Sigmoid colon (tissue), 6 donors: ENCODE measurements at regions not wholly inside any gene's neighbourhood (a gene's known extent, or its start where the extent isn't known, plus 50 kb on each side); places are given as distances from the start of the nearest gene placed in this dataset.
"Not testable (repeated sequence)": the region's sequence is repeated elsewhere in the genome, so short reads cannot be mapped to it uniquely, and the experiment has no call there.

ENCODE experiments used
- DNase-seq: peaks from one replicate; pipeline ENCODE4 v3.0.0-alpha.2; 2019
- H3K27ac ChIP-seq, 4 donors: fragments of 200-600 bp; sonication (generic); one replicate each; pipeline ENCODE4 v1.5.1; 2016 to 2019; ENCODE audit warnings: mild to moderate bottlenecking in 1 of 4
- H3K27me3 ChIP-seq, 3 donors: fragments of 200-600 bp; sonication (generic); one replicate each; pipeline ENCODE4 v1.5.1; 2019; ENCODE audit warnings: mild to moderate bottlenecking in 1 of 3
- H3K36me3 ChIP-seq, 4 donors: fragments of 200-600 bp; sonication (generic); one replicate each; pipeline ENCODE4 v1.5.1; 2016 to 2019
- H3K4me1 ChIP-seq, 4 donors: fragments of 200-600 bp; sonication (generic); one replicate each; pipeline ENCODE4 v1.5.1; 2017 to 2019
- H3K4me3 ChIP-seq, 4 donors: fragments of 200-600 bp; sonication (generic); one replicate each; pipeline ENCODE4 v1.5.1; 2017 to 2019; ENCODE audit warnings: mild to moderate bottlenecking in 2 of 4, moderate library complexity in 1 of 4
- H3K9me3 ChIP-seq, 4 donors: fragments of 200-600 bp in 3 of 4; sonication (generic) in 3 of 4; one replicate each; pipeline versions ENCODE4 v1.5.1 to v1.6.1; 2013 to 2019
- CTCF ChIP-seq, 4 experiments: fragments of 450-650 bp in 3 of 4; fragments of 200-600 bp in 1 of 4; IDR thresholded peaks; one replicate each; pipeline ENCODE4 v1.5.1; 2016 to 2019; ENCODE audit warnings: antibody characterized with exemption in 4 of 4, mild to moderate bottlenecking in 3 of 4, moderate library complexity in 2 of 4
- EP300 ChIP-seq, 4 donors: sonication (generic); formaldehyde crosslinking; IDR thresholded peaks; one replicate each; pipeline ENCODE4 v1.6.1; 2017; ENCODE audit warnings: antibody characterized with exemption in 4 of 4
- POLR2A ChIP-seq, 2 donors: fragments of 450-650 bp; IDR thresholded peaks; one replicate each; pipeline ENCODE4 v1.6.1; 2016; ENCODE audit warnings: antibody characterized with exemption in 2 of 2, mild to moderate bottlenecking in 2 of 2, moderate library complexity in 2 of 2
- POLR2AphosphoS5 ChIP-seq, 4 donors: sonication (generic); formaldehyde crosslinking; IDR thresholded peaks; one replicate each; pipeline ENCODE4 v1.6.1; 2017; ENCODE audit warnings: antibody characterized with exemption in 4 of 4
- WGBS, 2 donors: extraction: QIAGEN DNeasy Blood & Tissue Kit; methylation state at CpG; one replicate each; pipeline ENCODE4 v1.1.7; 2013; 5-methylcytosine and 5-hydroxymethylcytosine counted together
- intact Hi-C: fragments of 100-400 bp; cut with DNase I; formaldehyde crosslinking; loops from one replicate; pipeline ENCODE4 v1.15.1; 2023
- donor health status: healthy with polysubstance abuse.
- donor health status: healthy.

GRCh38 chr17:5770441-5771270, 186.3 kb upstream of the NLRP1 start:
- no peaks in the 10 kb centered on the region for H3K9me3 ChIP-seq
- no peaks in the 10 kb centered on the region for H3K4me1 ChIP-seq
- TF ChIP-seq EP300 (IDR thresholded peaks at IDR 0.05): no peak
- no peak for TF ChIP-seq POLR2A (IDR thresholded peaks at IDR 0.05)
- TF ChIP-seq CTCF (IDR thresholded peaks at IDR 0.05): no peak
- TF ChIP-seq POLR2AphosphoS5 (IDR thresholded peaks at IDR 0.05): no peak
- peaks cover 0 to 31% (median 7%) of the 10 kb centered on the region in 3 donors for H3K27me3 ChIP-seq
- H3K36me3 ChIP-seq: no peaks in the 10 kb centered on the region
- H3K27ac ChIP-seq: no peak overlapping the region
- intact Hi-C loops: no loop called here
- no peak overlapping the region for H3K4me3 ChIP-seq
- WGBS, 2 donors: 13 to 86% methylated on average over 17 of the region's 17 CpGs
- DNase-seq: no peak

GRCh38 chr17:5771271-5771577, 186.9 kb upstream of the NLRP1 start:
- H3K36me3 ChIP-seq, H3K4me1 ChIP-seq, intact Hi-C loops, H3K9me3 ChIP-seq, H3K27ac ChIP-seq, DNase-seq, H3K4me3 ChIP-seq: not testable (repeated sequence)
- WGBS, 2 donors: 10 to 96% methylated on average over 36 of the region's 36 CpGs
- peaks cover 0 to 30% (median 7%) of the 10 kb centered on the region in 3 donors for H3K27me3 ChIP-seq

- H3K4me1 ChIP-seq, H3K27ac ChIP-seq, H3K9me3 ChIP-seq, H3K36me3 ChIP-seq, DNase-seq, intact Hi-C loops, H3K4me3 ChIP-seq: not testable (repeated sequence)
- H3K27me3 ChIP-seq: peaks cover 0 to 27% (median 7%) of the 10 kb centered on the region in 3 donors
- 45 to 91% methylated on average over 11 of the region's 11 CpGs for WGBS, 2 donors
Measured at GRCh38 chr17:5772017-5772416, 187.7 kb upstream of the NLRP1 start.

GRCh38 chr17:5772720-5773119, 188.4 kb upstream of the NLRP1 start:
- H3K27ac ChIP-seq: no peak overlapping the region
- intact Hi-C loops: no loop called here
- TF ChIP-seq EP300 (IDR thresholded peaks at IDR 0.05) (no peak), POLR2A (IDR thresholded peaks at IDR 0.05) (no peak), POLR2AphosphoS5 (IDR thresholded peaks at IDR 0.05) (no peak), CTCF (IDR thresholded peaks at IDR 0.05) (no peak)
- no peaks in the 10 kb centered on the region for H3K4me1 ChIP-seq
- no peak for DNase-seq
- no peak overlapping the region for H3K4me3 ChIP-seq
- no peaks in the 10 kb centered on the region for H3K9me3 ChIP-seq
- whole genome bisulfite sequencing, 2 donors: 78 to 87% methylated on average over 13 of the region's 13 CpGs
- peaks cover 0 to 27% (median 7%) of the 10 kb centered on the region in 3 donors for H3K27me3 ChIP-seq
- no peaks in the 10 kb centered on the region for H3K36me3 ChIP-seq

- Histone ChIP-seq H3K27me3 (peaks cover 0 to 19% (median 7%) of the 10 kb centered on the region in 3 donors), H3K4me1 (no peaks in the 10 kb centered on the region), H3K9me3 (no peaks in the 10 kb centered on the region), H3K27ac (no peak overlapping the region), H3K36me3 (no peaks in the 10 kb centered on the region), H3K4me3 (no peak overlapping the region)
- DNase-seq: no peak
- TF ChIP-seq CTCF (IDR thresholded peaks at IDR 0.05): no peak
- TF ChIP-seq POLR2A (IDR thresholded peaks at IDR 0.05): no peak
- TF ChIP-seq EP300 (IDR thresholded peaks at IDR 0.05): no peak
- TF ChIP-seq POLR2AphosphoS5 (IDR thresholded peaks at IDR 0.05): no peak
- intact Hi-C loops: no loop called here
- 38 to 71% methylated on average over 7 of the region's 7 CpGs for WGBS, 2 donors
Measured at GRCh38 chr17:5773816-5774360, 189.6 kb upstream of the NLRP1 start.

- H3K36me3 ChIP-seq: no peaks in the 10 kb centered on the region
- intact Hi-C loops: no loop called here
- H3K4me1 ChIP-seq: no peaks in the 10 kb centered on the region
- TF ChIP-seq EP300 (IDR thresholded peaks at IDR 0.05) (no peak), POLR2A (IDR thresholded peaks at IDR 0.05) (no peak), CTCF (IDR thresholded peaks at IDR 0.05) (no peak), POLR2AphosphoS5 (IDR thresholded peaks at IDR 0.05) (no peak)
- no peak overlapping the region for H3K27ac ChIP-seq
- no peaks in the 10 kb centered on the region for H3K9me3 ChIP-seq
- peaks cover 0 to 7% (median 7%) of the 10 kb centered on the region in 3 donors for H3K27me3 ChIP-seq
- no peak for DNase-seq
- WGBS, 2 donors: 51 to 57% methylated on average over 8 of the region's 8 CpGs
- no peak overlapping the region for H3K4me3 ChIP-seq
Measured at GRCh38 chr17:5775098-5775497, 190.8 kb upstream of the NLRP1 start.
